ENCODE measurements at regions not wholly inside any gene's neighbourhood (a gene's known extent, or its start where the extent isn't known, plus 50 kb on each side); places are given as distances from the start of the nearest gene placed in this dataset.
"Not testable (repeated sequence)": the region's sequence is repeated elsewhere in the genome, so short reads cannot be mapped to it uniquely, and the experiment has no call there.

GRCh38 chr17:77287432-77288068 lies 146.8 kb downstream of the SEC14L1 start:
- DNase-seq (ENCODE audit: low read depth), result peak; percentile 79
- no peak overlapping the region for H3K4me3 ChIP-seq (ENCODE audit: low read depth, low read length)

DNA sequence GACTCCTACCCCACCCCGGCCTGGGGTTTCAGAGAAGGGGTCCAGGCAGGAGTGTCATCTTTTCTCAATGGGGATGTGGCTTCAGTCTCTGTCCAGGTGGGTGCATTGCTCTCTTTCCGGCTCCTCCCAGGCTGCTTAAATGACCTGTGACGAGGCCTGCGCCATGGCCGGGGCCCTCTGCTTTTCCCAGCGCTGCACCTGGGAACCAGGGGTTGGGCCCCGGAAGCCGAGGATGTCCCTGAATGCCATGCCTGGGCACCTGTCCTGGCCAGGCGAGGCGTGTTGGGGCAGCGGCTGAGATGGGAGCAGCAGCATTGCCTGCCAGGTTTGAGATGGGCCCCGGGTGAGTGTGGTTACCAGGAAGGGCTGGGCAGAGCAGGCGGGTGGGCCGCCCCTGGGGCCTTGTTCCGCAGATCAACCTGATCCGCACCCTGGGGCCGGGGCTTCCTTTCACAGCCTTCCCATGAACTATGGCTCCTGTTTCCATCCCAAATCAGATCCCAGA lies 147.4 kb downstream of the SEC14L1 start:
- DNase-seq (ENCODE audit: low read depth), result no peak
- peak overlapping the region; percentile 3 for H3K4me3 ChIP-seq (ENCODE audit: low read depth, low read length)

DNA sequence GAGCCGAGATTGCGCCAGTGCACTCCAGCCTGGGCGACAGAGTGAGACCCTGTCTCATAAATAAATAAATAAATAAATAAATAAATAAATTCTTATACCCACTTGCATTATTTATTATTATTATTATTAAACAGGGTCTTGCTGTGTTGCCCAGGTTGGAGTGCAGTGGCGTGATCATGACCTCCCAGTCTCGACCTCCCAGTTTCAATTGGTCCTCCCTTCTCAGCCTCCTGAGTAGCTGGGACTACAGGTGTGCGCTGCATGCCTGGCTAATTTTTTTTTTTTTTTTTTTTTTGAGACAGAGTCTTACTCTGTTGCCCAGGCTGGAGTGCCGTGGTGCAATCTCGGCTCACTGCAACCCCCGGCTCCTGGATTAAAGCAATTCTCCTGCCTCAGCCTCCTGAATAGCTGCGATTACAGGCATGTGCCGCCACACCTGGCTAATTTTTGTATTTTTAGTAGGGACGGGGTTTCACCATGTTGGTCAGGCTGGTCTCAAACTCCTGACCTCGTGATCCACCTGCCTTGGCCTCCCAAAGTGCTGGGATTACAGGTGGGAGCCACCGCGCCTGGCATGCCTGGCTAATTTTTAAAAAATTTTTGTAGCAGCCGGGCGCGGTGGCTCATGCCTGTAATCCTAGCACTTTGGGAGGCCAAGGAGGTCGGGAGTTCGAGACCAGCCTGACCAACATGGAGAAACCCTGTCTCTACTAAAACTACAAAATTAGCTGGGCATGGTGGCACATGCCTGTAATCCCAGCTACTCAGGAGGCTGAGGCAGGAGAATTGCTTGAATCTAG lies 150.2 kb downstream of the SEC14L1 start:
- DNase-seq (ENCODE audit: low read depth); H3K4me3 ChIP-seq (ENCODE audit: low read depth, low read length): not testable (repeated sequence)

GRCh38 chr17:77291591-77292386 lies 151.0 kb downstream of the SEC14L1 start:
- DNase-seq (ENCODE audit: low read depth), result no peak

GRCh38 chr17:77294761-77295160 lies 154.0 kb downstream of the SEC14L1 start:
- no peak for DNase-seq (ENCODE audit: low read depth)
- H3K4me3 ChIP-seq (ENCODE audit: low read depth, low read length), result no peak overlapping the region

More at GRCh38 chr17:77291591-77292386, 151.0 kb downstream of the SEC14L1 start:
- no peak overlapping the region for H3K4me3 ChIP-seq (ENCODE audit: low read depth, low read length)

DNA sequence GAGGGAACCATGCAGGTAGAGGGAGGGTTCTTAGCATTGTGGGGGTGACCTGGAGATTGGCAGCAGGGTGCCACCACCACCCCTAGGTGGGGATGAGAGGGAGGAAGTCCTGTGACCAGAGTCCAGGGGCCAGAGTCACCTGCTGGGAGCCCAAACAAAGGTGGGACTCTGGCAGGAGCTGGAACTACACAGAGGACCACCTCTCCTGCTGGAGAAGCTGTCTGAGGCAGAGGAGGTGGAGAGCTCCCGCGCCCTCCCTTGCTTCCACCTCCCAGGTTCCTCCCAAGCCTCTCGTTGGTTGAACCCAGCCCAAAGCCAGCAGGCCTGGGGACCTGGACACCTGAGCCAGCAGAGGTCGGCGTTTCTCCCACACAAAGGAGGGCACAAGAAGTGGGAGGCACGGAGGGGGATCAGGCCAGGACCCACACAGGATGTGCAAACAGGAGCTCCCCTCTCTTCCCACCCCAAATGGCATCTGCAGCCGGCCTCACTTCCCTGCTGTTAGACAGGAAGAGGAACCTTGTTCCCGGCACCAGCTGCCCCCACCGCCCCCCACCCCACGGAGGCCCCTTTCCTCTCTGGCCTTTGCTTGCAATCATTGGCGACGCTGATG lies 154.6 kb downstream of the SEC14L1 start:
- DNase-seq (ENCODE audit: low read depth), result no peak
- H3K4me3 ChIP-seq (ENCODE audit: low read depth, low read length), result no peak overlapping the region

DNA sequence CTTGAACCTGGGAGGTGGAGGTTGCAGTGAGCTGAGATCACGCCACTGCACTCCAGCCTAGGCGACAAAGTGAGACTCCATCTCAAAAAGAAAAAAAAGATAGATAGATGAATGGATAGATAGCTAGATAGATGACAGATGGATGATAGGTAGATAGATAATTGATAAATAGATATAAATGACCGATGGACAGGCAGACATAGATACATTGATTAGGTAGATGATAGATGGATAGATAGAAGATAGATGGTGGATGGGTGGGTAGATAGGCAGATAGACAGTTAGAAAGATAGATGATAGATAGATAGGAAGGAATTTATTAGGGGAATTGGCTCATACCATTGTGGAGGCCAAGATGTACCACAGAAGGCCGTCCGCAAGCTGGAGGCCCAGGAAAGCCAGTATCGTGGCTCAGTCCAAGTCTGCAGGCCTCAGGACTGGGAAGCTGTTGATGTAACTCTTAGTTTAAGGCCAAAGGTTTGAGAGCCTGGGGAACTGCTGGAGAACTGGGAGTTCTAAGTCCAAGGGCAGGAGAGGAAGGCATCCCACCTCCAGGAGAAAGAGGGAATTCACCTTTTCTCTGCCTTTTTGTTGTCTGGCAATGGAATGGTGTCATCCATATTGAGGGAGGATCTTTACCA lies 156.1 kb downstream of the SEC14L1 start:
- no peak for DNase-seq (ENCODE audit: low read depth)
- no peak overlapping the region for H3K4me3 ChIP-seq (ENCODE audit: low read depth, low read length)

GRCh38 chr17:77297693-77298666 lies 157.2 kb downstream of the SEC14L1 start:
- no peak overlapping the region for H3K4me3 ChIP-seq (ENCODE audit: low read depth, low read length)
- no peak for DNase-seq (ENCODE audit: low read depth)

GRCh38 chr17:77298811-77299210 lies 158.0 kb downstream of the SEC14L1 start:
- no peak overlapping the region for H3K4me3 ChIP-seq (ENCODE audit: low read depth, low read length)
- no peak for DNase-seq (ENCODE audit: low read depth)

DNA sequence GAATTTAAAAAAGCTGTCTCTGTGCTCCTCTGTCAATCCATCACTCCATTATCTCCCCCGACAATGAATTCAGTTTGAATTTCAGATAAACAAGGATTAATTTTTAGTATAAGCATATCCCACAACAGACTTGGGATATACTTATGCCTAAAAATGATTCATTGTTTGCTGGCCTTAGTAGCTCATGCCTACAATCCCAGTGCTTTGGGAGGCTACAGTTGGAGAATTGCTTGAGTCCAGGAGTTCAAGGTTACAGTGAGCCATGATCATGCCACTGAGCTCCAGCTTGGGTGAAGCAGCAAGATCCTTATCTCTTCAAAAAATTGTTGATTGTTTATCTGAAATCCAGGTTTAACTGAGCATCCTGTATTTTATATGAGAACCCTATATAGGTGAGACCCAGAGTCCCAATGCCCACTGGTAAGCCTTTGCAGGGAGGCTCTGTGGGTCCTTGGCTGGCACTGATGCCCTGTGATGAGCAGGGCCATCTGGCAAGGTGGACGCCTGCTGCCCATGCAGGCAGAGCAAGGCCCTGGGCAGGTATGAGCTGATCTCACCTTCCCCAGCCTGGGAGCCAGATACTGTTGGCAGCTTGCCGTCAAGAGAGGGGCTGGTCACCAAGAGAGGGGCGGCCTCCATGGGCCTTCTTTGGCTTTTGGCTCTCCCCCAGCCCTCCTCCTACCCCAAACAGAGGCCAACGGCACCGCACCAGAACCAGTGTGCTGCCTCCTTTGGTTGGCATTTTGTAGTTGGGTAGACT lies 158.7 kb downstream of the SEC14L1 start:
- H3K4me3 ChIP-seq (ENCODE audit: low read depth, low read length), result no peak overlapping the region
- DNase-seq (ENCODE audit: low read depth), result no peak

DNA sequence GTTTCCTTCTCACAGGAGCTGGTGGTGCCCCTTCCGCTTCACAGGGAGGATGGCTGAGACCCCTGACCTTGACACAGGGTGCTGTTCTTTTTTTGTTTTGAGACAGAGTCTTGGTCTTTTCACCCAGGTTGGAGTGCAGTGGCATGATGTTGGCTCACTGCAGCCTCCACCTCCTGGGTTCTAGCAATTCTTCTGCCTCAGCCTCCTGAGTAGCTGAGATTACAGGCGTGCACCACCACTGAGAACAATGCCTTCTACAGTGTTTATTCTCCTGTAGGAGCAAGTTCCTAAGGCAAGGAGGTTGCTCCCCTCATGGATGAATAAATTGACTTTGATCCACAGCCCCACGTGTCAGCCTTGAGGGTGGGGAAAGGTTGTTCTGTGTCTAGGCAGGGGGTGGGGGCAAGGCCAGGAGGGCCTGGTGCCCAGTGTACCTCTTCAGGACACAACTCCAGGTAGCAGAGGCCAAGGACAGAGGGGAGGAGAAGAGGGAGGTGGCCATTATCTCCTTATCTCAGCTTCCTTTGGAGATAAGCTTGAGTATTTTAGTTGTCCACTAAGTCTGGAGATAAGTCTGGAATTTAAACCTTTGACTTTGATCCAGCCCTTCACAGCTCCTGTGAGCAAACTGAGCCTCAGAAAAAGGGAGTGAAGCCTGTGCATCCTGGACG lies 159.4 kb downstream of the SEC14L1 start:
- no peak overlapping the region for H3K4me3 ChIP-seq (ENCODE audit: low read depth, low read length)
- DNase-seq (ENCODE audit: low read depth), result no peak

- no peak for DNase-seq (ENCODE audit: low read depth)
These were observed 161.0 kb downstream of the SEC14L1 start for GRCh38 chr17:77301694-77302266.

GRCh38 chr17:77302682-77303081 lies 161.9 kb downstream of the SEC14L1 start:
- DNase-seq (ENCODE audit: low read depth), result no peak

More at GRCh38 chr17:77301694-77302266, 161.0 kb downstream of the SEC14L1 start:
- H3K4me3 ChIP-seq (ENCODE audit: low read depth, low read length), result no peak overlapping the region

DNA sequence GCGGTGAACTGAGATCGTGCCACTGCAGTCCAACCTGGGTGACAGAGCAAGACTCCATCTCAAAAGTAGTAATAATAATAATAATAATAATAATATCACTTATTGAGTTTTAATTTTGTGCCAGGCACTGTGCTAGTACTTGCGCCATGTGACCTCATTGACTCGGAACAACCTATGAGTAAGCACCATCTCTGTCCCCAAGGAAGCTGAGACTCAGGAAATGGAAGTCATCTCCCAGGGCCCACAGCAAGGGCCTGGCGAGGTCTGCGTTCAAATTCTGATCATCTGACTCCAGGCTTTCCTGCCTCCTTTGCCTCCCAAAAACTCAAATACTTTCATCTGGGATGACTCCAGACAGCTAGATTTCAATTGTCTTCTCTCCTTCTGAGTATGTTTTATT lies 162.9 kb downstream of the SEC14L1 start:
- no peak for DNase-seq (ENCODE audit: low read depth)
- H3K4me3 ChIP-seq (ENCODE audit: low read depth, low read length), result no peak overlapping the region

More at GRCh38 chr17:77302682-77303081, 161.9 kb downstream of the SEC14L1 start:
- H3K4me3 ChIP-seq (ENCODE audit: low read depth, low read length), result no peak overlapping the region

GRCh38 chr17:77304051-77304745 lies 163.4 kb downstream of the SEC14L1 start:
- H3K4me3 ChIP-seq (ENCODE audit: low read depth, low read length), result no peak overlapping the region
- no peak for DNase-seq (ENCODE audit: low read depth)

Data from skeletal muscle cell (primary cell).